Duodenal mucosa (tissue), 2 donors: ENCODE measurements at regions not wholly inside any gene's neighbourhood (a gene's known extent, or its start where the extent isn't known, plus 50 kb on each side); places are given as distances from the start of the nearest gene placed in this dataset.

ENCODE experiments used
- H3K27ac ChIP-seq: one replicate; pipeline ENCODE4 v1.7.0; 2013; ENCODE audit warnings: low read depth, low read length
- H3K27me3 ChIP-seq, 2 donors: one replicate each; pipeline ENCODE4 v1.7.0; 2013; ENCODE audit warnings: low read length in 2 of 2, control low read depth in 1 of 2; ENCODE audit not compliant: insufficient read depth in 2 of 2, control insufficient read depth in 1 of 2
- H3K36me3 ChIP-seq, 2 donors: one replicate each; pipeline ENCODE4 v1.7.0; 2013; ENCODE audit warnings: low read length in 2 of 2, control low read depth in 1 of 2; ENCODE audit not compliant: insufficient read depth in 2 of 2, control insufficient read depth in 1 of 2
- H3K4me1 ChIP-seq, 2 donors: one replicate each; pipeline ENCODE4 v1.7.0; 2013; ENCODE audit warnings: low read length in 2 of 2, control low read depth in 1 of 2; ENCODE audit not compliant: insufficient read depth in 2 of 2, control insufficient read depth in 1 of 2
- H3K4me3 ChIP-seq, 2 donors: one replicate each; pipeline ENCODE4 v1.7.0; 2013; ENCODE audit warnings: low read length in 2 of 2, low read depth in 1 of 2
- H3K9ac ChIP-seq, 2 donors: one replicate each; pipeline ENCODE4 v1.7.0; 2013; ENCODE audit warnings: low read length in 2 of 2, low read depth in 1 of 2
- H3K9me3 ChIP-seq, 2 donors: one replicate each; pipeline ENCODE4 v1.7.0; 2013; ENCODE audit warnings: low read length in 2 of 2, control low read depth in 1 of 2; ENCODE audit not compliant: control insufficient read depth in 1 of 2

- no peaks in the 10 kb centered on the region for H3K27me3 ChIP-seq
- no peak overlapping the region for H3K27ac ChIP-seq
- no peaks in the 10 kb centered on the region for H3K36me3 ChIP-seq
- H3K9ac ChIP-seq: no peak overlapping the region
- peaks cover 4 to 11% of the 10 kb centered on the region in 2 donors for H3K4me1 ChIP-seq
- no peak overlapping the region for H3K4me3 ChIP-seq
- peaks cover 4 to 11% of the 10 kb centered on the region in 2 donors for H3K9me3 ChIP-seq
Observed at GRCh38 chr14:89592961-89593360, 175.9 kb upstream of the FOXN3 start.

GRCh38 chr14:89589400-89590118 is 172.5 kb upstream of the FOXN3 start:
- no peaks in the 10 kb centered on the region for H3K9me3 ChIP-seq
- no peak overlapping the region for H3K27ac ChIP-seq
- no peaks in the 10 kb centered on the region for H3K27me3 ChIP-seq
- no peaks in the 10 kb centered on the region for H3K36me3 ChIP-seq
- no peak overlapping the region for H3K4me3 ChIP-seq
- H3K4me1 ChIP-seq: peaks cover 4 to 11% of the 10 kb centered on the region in 2 donors
- no peak overlapping the region for H3K9ac ChIP-seq

- Histone ChIP-seq H3K36me3 (no peaks in the 10 kb centered on the region), H3K4me1 (peaks cover 4 to 11% of the 10 kb centered on the region in 2 donors), H3K9ac (no peak overlapping the region), H3K27me3 (no peaks in the 10 kb centered on the region), H3K27ac (no peak overlapping the region), H3K4me3 (no peak overlapping the region), H3K9me3 (no peaks in the 10 kb centered on the region)
Observed at GRCh38 chr14:89588840-89589296, 171.8 kb upstream of the FOXN3 start.

- Histone ChIP-seq H3K9ac (no peak overlapping the region), H3K36me3 (no peaks in the 10 kb centered on the region), H3K4me1 (peaks cover 4 to 11% of the 10 kb centered on the region in 2 donors), H3K27ac (no peak overlapping the region), H3K27me3 (no peaks in the 10 kb centered on the region), H3K4me3 (no peak overlapping the region), H3K9me3 (no peaks in the 10 kb centered on the region)
Observed at GRCh38 chr14:89588016-89588415, 171.0 kb upstream of the FOXN3 start.

- Histone ChIP-seq H3K27me3 (no peaks in the 10 kb centered on the region), H3K9ac (no peak overlapping the region), H3K4me3 (no peak overlapping the region), H3K27ac (no peak overlapping the region), H3K36me3 (no peaks in the 10 kb centered on the region), H3K4me1 (peaks cover 4 to 11% of the 10 kb centered on the region in 2 donors), H3K9me3 (no peaks in the 10 kb centered on the region)
Observed at GRCh38 chr14:89587136-89587420, 170.0 kb upstream of the FOXN3 start.

GRCh38 chr14:89586258-89587135 is 169.5 kb upstream of the FOXN3 start:
- Histone ChIP-seq H3K36me3 (no peaks in the 10 kb centered on the region), H3K9me3 (no peaks in the 10 kb centered on the region), H3K4me1 (peaks cover 4 to 11% of the 10 kb centered on the region in 2 donors), H3K9ac (no peak overlapping the region), H3K27me3 (no peaks in the 10 kb centered on the region), H3K27ac (no peak overlapping the region), H3K4me3 (no peak overlapping the region)

- H3K9me3 ChIP-seq: no peaks in the 10 kb centered on the region
Observed at GRCh38 chr14:89578156-89578555, 161.1 kb upstream of the FOXN3 start.

GRCh38 chr14:89576960-89577359 is 159.9 kb upstream of the FOXN3 start:
- Histone ChIP-seq H3K36me3 (peaks cover 0 to 6% of the 10 kb centered on the region in 2 donors), H3K4me3 (no peak overlapping the region), H3K27me3 (no peaks in the 10 kb centered on the region), H3K9ac (no peak overlapping the region), H3K9me3 (no peaks in the 10 kb centered on the region), H3K4me1 (peaks cover 24 to 27% of the 10 kb centered on the region in 2 donors), H3K27ac (no peak overlapping the region)

More at GRCh38 chr14:89578156-89578555, 161.1 kb upstream of the FOXN3 start:
- Histone ChIP-seq H3K27ac (no peak overlapping the region), H3K36me3 (peaks cover 0 to 6% of the 10 kb centered on the region in 2 donors), H3K27me3 (no peaks in the 10 kb centered on the region), H3K9ac (no peak overlapping the region), H3K4me1 (peaks cover 18% of the 10 kb centered on the region in 2 donors), H3K4me3 (no peak overlapping the region)

GRCh38 chr14:89576145-89576927 is 159.3 kb upstream of the FOXN3 start:
- Histone ChIP-seq H3K36me3 (peaks cover 0 to 6% of the 10 kb centered on the region in 2 donors), H3K9me3 (no peaks in the 10 kb centered on the region), H3K27ac (no peak overlapping the region), H3K4me1 (peaks cover 24 to 27% of the 10 kb centered on the region in 2 donors), H3K9ac (no peak overlapping the region), H3K4me3 (no peak overlapping the region), H3K27me3 (no peaks in the 10 kb centered on the region)
